HG03060 (cell line): ENCODE measurements at regions not wholly inside any gene's neighbourhood (a gene's known extent, or its start where the extent isn't known, plus 50 kb on each side); places are given as distances from the start of the nearest gene placed in this dataset.
"Not testable (repeated sequence)": the region's sequence is repeated elsewhere in the genome, so short reads cannot be mapped to it uniquely, and the experiment has no call there.

Experiments
- ATAC-seq: cut with Tn5 transposase; IDR thresholded peaks from one replicate; pipeline ENCODE4 v1.9.1; 2021; ENCODE audit warnings: low read depth, moderate number of reproducible peaks; ENCODE audit not compliant: unreplicated experiment

- ATAC-seq = no peak
Measured at GRCh38 chr17:68135141-68135887, 99.8 kb downstream of the KPNA2 start.

GRCh38 chr17:68141050-68141449 is 105.5 kb downstream of the KPNA2 start:
- ATAC-seq = no peak

GRCh38 chr17:68142595-68142994 is 105.2 kb upstream of the AMZ2 start:
- ATAC-seq = no peak

GRCh38 chr17:68143425-68143824 is 104.4 kb upstream of the AMZ2 start:
- ATAC-seq = no peak

- no peak for ATAC-seq
Measured at GRCh38 chr17:68145088-68145487, 102.8 kb upstream of the AMZ2 start.

- ATAC-seq = no peak
Measured at GRCh38 chr17:68148936-68149335, 98.9 kb upstream of the AMZ2 start.

GRCh38 chr17:68152161-68152571 is 95.7 kb upstream of the AMZ2 start:
- no peak for ATAC-seq

- ATAC-seq = no peak
Measured at GRCh38 chr17:68155692-68156091, 92.2 kb upstream of the AMZ2 start.

- no peak for ATAC-seq
Measured at GRCh38 chr17:68161644-68162428, 86.0 kb upstream of the AMZ2 start.

- ATAC-seq = not testable (repeated sequence)
Measured at GRCh38 chr17:68168273-68169164, 79.3 kb upstream of the AMZ2 start.

- not testable (repeated sequence) for ATAC-seq
Measured at GRCh38 chr17:68169165-68169821, 78.5 kb upstream of the AMZ2 start.

GRCh38 chr17:68169840-68170239 is 78.0 kb upstream of the AMZ2 start:
- no peak for ATAC-seq

GRCh38 chr17:68170246-68170645 is 77.6 kb upstream of the AMZ2 start:
- ATAC-seq = no peak

- ATAC-seq = no peak
Measured at GRCh38 chr17:68172461-68172954, 75.3 kb upstream of the AMZ2 start.

- no peak for ATAC-seq
Measured at GRCh38 chr17:68175416-68175815, 72.4 kb upstream of the AMZ2 start.

GRCh38 chr17:68175905-68176304 is 71.9 kb upstream of the AMZ2 start:
- no peak for ATAC-seq

GRCh38 chr17:68176718-68177117 is 71.1 kb upstream of the AMZ2 start:
- ATAC-seq = no peak

- ATAC-seq = no peak
Measured at GRCh38 chr17:68178831-68179230, 69.0 kb upstream of the AMZ2 start.

GRCh38 chr17:68179236-68179925 is 68.5 kb upstream of the AMZ2 start:
- no peak for ATAC-seq

GRCh38 chr17:68179926-68180285 is 67.9 kb upstream of the AMZ2 start:
- ATAC-seq = no peak
